Calu3 (cell line): ENCODE measurements at regions not wholly inside any gene's neighbourhood (a gene's known extent, or its start where the extent isn't known, plus 50 kb on each side); places are given as distances from the start of the nearest gene placed in this dataset.

Experiments used
- BruUV-seq: library from RNA; stranded (reverse); fragments of 400-500 nt; replicated peaks from 2 replicates; lab custom pipeline; 2021; lab: Mats Ljungman, UMichigan
- CTCF ChIA-PET: fragments of 300-600 bp; sonication (Branson Sonifier 250); formaldehyde crosslinking; loops from one replicate; lab custom pipeline; 2022; ENCODE audit warnings: antibody characterized with exemption; lab: Charles Lee
- DNase-seq: peaks from one replicate; pipeline ENCODE4 v3.0.0; 2022
- H3K27ac Mint-ChIP-seq: one replicate; pipeline ENCODE4 v1.8.0; 2022; ENCODE audit warnings: mixed read lengths; ENCODE audit not compliant: unreplicated experiment
- H3K27me3 Mint-ChIP-seq: one replicate; pipeline ENCODE4 v1.8.0; 2022; ENCODE audit warnings: mixed read lengths; ENCODE audit not compliant: unreplicated experiment
- H3K36me3 Mint-ChIP-seq: one replicate; pipeline ENCODE4 v1.8.0; 2022; ENCODE audit warnings: mild to moderate bottlenecking, moderate library complexity, mixed read lengths; ENCODE audit not compliant: insufficient read depth, unreplicated experiment
- H3K4me1 Mint-ChIP-seq: one replicate; pipeline ENCODE4 v1.8.0; 2022; ENCODE audit warnings: mild to moderate bottlenecking, low read depth, mixed read lengths; ENCODE audit not compliant: unreplicated experiment
- H3K4me3 Mint-ChIP-seq: one replicate; pipeline ENCODE4 v1.8.0; 2022; ENCODE audit warnings: mild to moderate bottlenecking, low read depth, moderate library complexity, mixed read lengths; ENCODE audit not compliant: unreplicated experiment
- H3K9me3 Mint-ChIP-seq: one replicate; pipeline ENCODE4 v1.8.0; 2022; ENCODE audit warnings: low read depth, mixed read lengths; ENCODE audit not compliant: unreplicated experiment
- intact Hi-C: fragments of 100-400 bp; cut with micrococcal nuclease; formaldehyde crosslinking; loops from one replicate; pipeline ENCODE4 v1.10.0; 2022; ENCODE audit not compliant: unreplicated experiment
- TF ChIP-seq, protein P1 (sequence below): fragments of 200-600 bp; IDR thresholded peaks from one replicate; pipeline ENCODE4 v1.8.0; 2022; ENCODE audit warnings: antibody characterized with exemption; ENCODE audit not compliant: unreplicated experiment

GRCh38 chr15:101568309-101568708, 78.8 kb upstream of the PCSK6 start:
- intact Hi-C loops, result no loop called here
- no TSS peak for BruUV-seq
- Mint-ChIP-seq H3K27ac (no peak overlapping the region), H3K4me1 (no peaks in the 10 kb centered on the region), H3K9me3 (peaks cover 4% of the 10 kb centered on the region), H3K27me3 (peaks cover 22% of the 10 kb centered on the region), H3K4me3 (no peak overlapping the region), H3K36me3 (no peaks in the 10 kb centered on the region)
- CTCF ChIA-PET, result no interaction called here
- DNase-seq, result no peak
- TF ChIP-seq, protein P1, sequence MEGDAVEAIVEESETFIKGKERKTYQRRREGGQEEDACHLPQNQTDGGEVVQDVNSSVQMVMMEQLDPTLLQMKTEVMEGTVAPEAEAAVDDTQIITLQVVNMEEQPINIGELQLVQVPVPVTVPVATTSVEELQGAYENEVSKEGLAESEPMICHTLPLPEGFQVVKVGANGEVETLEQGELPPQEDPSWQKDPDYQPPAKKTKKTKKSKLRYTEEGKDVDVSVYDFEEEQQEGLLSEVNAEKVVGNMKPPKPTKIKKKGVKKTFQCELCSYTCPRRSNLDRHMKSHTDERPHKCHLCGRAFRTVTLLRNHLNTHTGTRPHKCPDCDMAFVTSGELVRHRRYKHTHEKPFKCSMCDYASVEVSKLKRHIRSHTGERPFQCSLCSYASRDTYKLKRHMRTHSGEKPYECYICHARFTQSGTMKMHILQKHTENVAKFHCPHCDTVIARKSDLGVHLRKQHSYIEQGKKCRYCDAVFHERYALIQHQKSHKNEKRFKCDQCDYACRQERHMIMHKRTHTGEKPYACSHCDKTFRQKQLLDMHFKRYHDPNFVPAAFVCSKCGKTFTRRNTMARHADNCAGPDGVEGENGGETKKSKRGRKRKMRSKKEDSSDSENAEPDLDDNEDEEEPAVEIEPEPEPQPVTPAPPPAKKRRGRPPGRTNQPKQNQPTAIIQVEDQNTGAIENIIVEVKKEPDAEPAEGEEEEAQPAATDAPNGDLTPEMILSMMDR, result no peak

GRCh38 chr15:101566748-101567488, 77.4 kb upstream of the PCSK6 start:
- CTCF ChIA-PET, result no interaction called here
- TF ChIP-seq, protein P1, result no peak
- Mint-ChIP-seq H3K9me3 (peaks cover 4% of the 10 kb centered on the region), H3K36me3 (no peaks in the 10 kb centered on the region), H3K4me3 (no peak overlapping the region), H3K4me1 (no peaks in the 10 kb centered on the region), H3K27me3 (peaks cover 27% of the 10 kb centered on the region), H3K27ac (no peak overlapping the region)
- intact Hi-C loops, result no loop called here
- DNase-seq, result no peak
- BruUV-seq, result no TSS peak

DNA sequence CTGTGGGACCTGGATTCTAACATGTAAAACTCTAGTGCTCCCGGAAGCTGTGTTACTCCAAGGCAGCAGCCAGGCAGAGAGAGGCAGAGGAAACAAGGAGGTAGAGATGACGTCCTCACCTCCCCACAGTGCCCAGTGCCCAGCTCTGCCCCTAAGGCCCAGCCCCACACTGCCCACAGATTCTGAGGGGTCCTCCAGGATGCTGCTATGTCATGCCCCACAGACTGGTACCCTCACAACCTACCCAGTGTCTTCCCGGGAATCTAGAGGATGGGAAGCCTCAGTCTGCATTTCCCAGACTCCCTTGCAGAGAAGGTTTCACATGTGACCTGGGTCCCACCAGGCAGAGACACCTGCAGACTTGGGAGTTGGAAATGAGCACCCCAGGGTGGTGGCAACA, 75.9 kb upstream of the PCSK6 start:
- BruUV-seq, result no TSS peak
- no peak for DNase-seq
- Mint-ChIP-seq H3K4me1 (no peaks in the 10 kb centered on the region), H3K9me3 (peaks cover 4% of the 10 kb centered on the region), H3K27me3 (peaks cover 43% of the 10 kb centered on the region), H3K4me3 (no peak overlapping the region), H3K27ac (no peak overlapping the region), H3K36me3 (no peaks in the 10 kb centered on the region)
- CTCF ChIA-PET, result no interaction called here
- intact Hi-C loops, result no loop called here
- TF ChIP-seq, protein P1, result no peak

DNA sequence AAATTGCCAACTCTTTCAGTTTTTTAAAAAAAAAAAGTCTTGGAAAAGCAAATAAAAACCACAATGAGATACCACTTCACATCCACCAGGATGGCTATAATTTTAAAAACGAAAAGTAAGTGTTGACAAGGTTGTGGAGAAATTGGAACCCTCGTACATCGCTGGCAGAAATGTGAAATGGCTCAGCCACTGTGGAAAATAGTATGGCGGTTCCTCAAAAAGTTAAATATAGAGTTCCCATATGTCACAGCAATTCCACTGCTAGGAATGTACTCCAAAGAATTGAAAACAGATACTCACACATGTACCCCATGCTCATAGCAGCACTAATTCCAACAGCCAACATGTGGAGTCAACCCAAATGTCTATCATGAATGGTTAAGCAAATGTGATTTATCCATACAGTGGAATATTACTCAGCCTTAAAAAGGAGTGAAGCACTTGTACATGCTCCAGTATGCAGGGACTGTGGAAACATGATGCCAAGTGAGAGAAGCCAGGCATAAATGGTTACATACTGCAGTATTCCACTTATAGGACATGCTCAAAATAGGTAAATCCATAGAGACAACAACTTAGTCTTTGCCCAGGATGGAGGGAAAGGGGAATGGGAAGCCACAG, 73.8 kb upstream of the PCSK6 start:
- H3K4me1 Mint-ChIP-seq, result peaks cover 5% of the 10 kb centered on the region
- intact Hi-C loops, result no loop called here
- peaks cover 64% of the 10 kb centered on the region for H3K27me3 Mint-ChIP-seq
- no peak for DNase-seq
- TF ChIP-seq, protein P1, result no peak
- no TSS peak for BruUV-seq
- no peaks in the 10 kb centered on the region for H3K36me3 Mint-ChIP-seq
- no peak overlapping the region for H3K4me3 Mint-ChIP-seq
- CTCF ChIA-PET, result no interaction called here
- H3K9me3 Mint-ChIP-seq, result peaks cover 2% of the 10 kb centered on the region
- no peak overlapping the region for H3K27ac Mint-ChIP-seq
